NB4 (cell line): ENCODE measurements at regions not wholly inside any gene's neighbourhood (a gene's known extent, or its start where the extent isn't known, plus 50 kb on each side); places are given as distances from the start of the nearest gene placed in this dataset.

Experiments used
- DNase-seq: peaks from one replicate; pipeline ENCODE4 v3.0.0; 2010; ENCODE audit warnings: low read depth
- H3K4me3 ChIP-seq: one replicate; pipeline ENCODE4 v1.5.1; 2011; ENCODE audit warnings: mild to moderate bottlenecking, low read depth, low read length, moderate library complexity
- CTCF ChIP-seq: IDR thresholded peaks from one replicate; pipeline ENCODE4 v1.5.1; 2012; ENCODE audit warnings: low read depth, low read length
- MAX ChIP-seq: IDR thresholded peaks from 2 replicates; pipeline ENCODE4 v1.6.1; 2011; ENCODE audit warnings: low read depth, low read length
- MYC ChIP-seq: IDR thresholded peaks from 2 replicates; pipeline ENCODE4 v1.6.1; 2011; ENCODE audit warnings: low read depth, low read length
- POLR2A ChIP-seq: IDR thresholded peaks from 2 replicates; pipeline ENCODE4 v1.6.1; 2011; ENCODE audit warnings: mild to moderate bottlenecking; ENCODE audit not compliant: insufficient read length; ENCODE audit errors: extremely low read depth

GRCh38 chr5:67293226-67293625 is 96.6 kb upstream of the CD180 start:
- no peak for DNase-seq
- TF ChIP-seq MYC, result no peak
- no peak for TF ChIP-seq MAX
- no peak for TF ChIP-seq POLR2A
- no peak for TF ChIP-seq CTCF
- no peak overlapping the region for H3K4me3 ChIP-seq

DNA sequence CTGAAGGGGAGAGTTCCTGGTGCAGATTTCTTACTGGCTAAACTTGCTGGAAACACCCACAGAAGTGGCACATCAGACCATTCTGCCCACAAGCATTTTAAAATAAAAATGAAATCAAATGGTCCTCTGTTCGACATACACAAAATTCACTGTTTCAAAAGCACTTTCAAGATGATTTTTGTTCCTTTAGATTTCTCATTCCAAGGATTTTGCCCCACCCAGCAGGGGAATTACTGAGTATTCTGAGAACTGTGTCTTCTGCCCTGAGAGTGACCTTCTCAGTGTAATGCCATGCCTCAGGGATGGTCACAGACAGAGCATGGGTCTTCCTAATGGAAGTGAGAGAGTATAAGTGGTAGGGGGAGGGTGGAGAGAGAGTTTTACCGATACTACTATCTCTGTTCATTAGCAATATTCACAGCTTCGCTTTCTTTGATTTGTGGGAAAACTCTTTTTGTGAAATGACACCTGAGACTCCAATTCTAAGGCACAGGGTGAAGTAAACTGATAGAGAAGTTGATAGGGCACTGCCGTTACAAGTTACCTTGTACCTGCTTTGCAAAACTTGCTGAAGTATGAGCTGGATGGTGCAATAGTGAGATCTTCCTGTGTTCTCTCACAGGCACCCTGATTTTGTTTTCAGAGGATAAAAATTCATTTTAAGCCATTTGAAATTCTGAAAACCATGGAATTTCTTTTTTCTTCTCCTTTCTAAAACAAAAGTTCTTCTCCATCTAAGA is 95.8 kb upstream of the CD180 start:
- TF ChIP-seq MAX (no peak), CTCF (no peak), POLR2A (no peak), MYC (no peak)
- no peak overlapping the region for H3K4me3 ChIP-seq
- no peak for DNase-seq

GRCh38 chr5:67291671-67292070 is 95.1 kb upstream of the CD180 start:
- no peak for TF ChIP-seq MAX
- no peak overlapping the region for H3K4me3 ChIP-seq
- no peak for DNase-seq

DNA sequence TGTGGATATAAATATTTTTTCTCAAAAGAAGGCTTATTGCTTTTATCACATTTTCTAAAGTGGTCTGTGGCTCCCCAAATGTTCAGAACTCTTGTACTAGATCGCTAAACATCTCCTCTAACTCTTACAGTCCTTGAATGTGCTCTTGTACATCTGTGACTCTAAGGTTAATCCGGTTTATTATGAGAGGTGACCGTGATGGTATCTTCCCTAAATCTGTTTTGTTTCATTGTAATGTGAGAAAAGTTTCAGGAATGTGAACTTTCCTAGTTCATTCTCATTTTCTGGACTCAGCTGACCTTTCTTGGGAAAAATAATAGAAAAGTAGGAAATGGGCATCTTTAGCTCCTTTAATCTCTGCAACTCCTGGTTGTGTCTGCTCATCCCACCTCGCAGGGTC is 94.5 kb upstream of the CD180 start:
- TF ChIP-seq POLR2A, result no peak
- no peak for TF ChIP-seq MAX
- TF ChIP-seq CTCF, result no peak
- no peak for TF ChIP-seq MYC
- no peak for DNase-seq
- no peak overlapping the region for H3K4me3 ChIP-seq

- no peak overlapping the region for H3K4me3 ChIP-seq
- no peak for TF ChIP-seq CTCF
- no peak for TF ChIP-seq MYC
- TF ChIP-seq MAX, result no peak
- TF ChIP-seq POLR2A, result no peak
- DNase-seq, result no peak
Measured at GRCh38 chr5:67290655-67291054, 94.1 kb upstream of the CD180 start.

DNA sequence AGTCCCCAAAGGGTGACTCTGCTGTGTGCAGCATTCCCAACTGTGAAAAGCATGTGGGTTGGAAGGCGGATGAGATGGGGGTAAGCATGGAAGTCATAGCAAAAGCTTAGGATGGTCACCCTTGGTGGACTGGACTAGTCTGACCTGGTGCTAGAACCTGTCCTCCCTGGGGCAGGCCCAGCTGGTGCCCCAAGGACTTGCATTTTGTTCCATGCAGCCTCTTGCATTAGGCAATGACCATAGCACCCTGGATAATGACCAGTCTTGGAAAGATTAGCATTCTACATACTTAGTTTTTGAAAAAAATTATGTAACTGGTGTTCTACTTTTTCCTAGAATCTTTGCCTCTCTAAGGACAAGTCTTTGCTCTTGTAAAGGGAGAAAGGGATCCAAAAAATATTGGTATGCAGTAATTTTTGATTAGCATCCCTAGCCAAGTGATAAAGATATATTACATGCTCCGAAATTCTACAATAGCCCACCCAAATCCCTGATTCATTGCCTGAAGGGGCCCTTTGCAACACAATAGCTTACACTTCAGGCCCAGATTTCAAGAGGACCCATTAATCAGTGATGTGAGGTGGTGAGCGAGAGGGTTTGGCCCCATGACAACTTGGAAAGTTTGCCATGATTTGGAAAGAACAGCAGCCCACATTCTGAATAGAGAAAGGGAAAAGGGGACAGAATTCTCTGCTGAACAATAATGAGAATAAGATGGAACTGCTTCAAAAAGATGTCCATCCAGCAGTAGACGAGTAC is 93.3 kb upstream of the CD180 start:
- H3K4me3 ChIP-seq, result no peak overlapping the region
- TF ChIP-seq POLR2A (no peak), MAX (no peak), CTCF (no peak), MYC (no peak)
- DNase-seq, result no peak
